ENCODE measurements at regions not wholly inside any gene's neighbourhood (a gene's known extent, or its start where the extent isn't known, plus 50 kb on each side); places are given as distances from the start of the nearest gene placed in this dataset.

DNA sequence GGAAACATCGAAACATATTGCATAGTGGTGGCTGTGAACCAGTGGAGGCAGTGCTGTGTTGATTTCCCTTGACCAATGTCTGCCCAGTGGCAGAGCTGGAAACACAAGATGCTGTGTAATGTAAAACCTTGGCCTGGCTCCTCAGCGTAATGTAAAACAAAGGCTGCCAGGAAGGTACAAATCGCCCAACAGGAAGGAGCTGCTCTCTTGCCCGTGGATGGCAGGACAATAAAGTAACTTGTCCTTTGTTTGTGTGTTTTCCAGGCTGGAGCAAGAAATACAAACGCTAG lies 143.4 kb downstream of the PALM2AKAP2 start:
- ATAC-seq = no peak

GRCh38 chr9:109923806-109924205 lies 143.8 kb downstream of the PALM2AKAP2 start:
- no peak for ATAC-seq
- TF ChIP-seq CSDC2 (CRISPR knock-in tag; IDR thresholded peaks at IDR 0.05) (no peak), PPARA (CRISPR knock-in tag; IDR thresholded peaks at IDR 0.05; ENCODE audit: borderline replicate concordance) (no peak), ZC3H10 (CRISPR knock-in tag; IDR thresholded peaks at IDR 0.05) (no peak), POU6F1 (CRISPR knock-in tag; IDR thresholded peaks at IDR 0.05; ENCODE audit: borderline replicate concordance, low read depth) (no peak), OSR1 (CRISPR knock-in tag; IDR thresholded peaks at IDR 0.05) (no peak), RARB (CRISPR knock-in tag; IDR thresholded peaks at IDR 0.05) (no peak), ZFP30 (CRISPR knock-in tag; IDR thresholded peaks at IDR 0.05) (no peak), ISL1 (CRISPR knock-in tag; IDR thresholded peaks at IDR 0.05) (no peak), ZFP3 (CRISPR knock-in tag; IDR thresholded peaks at IDR 0.05) (no peak), TCF4 (CRISPR knock-in tag; IDR thresholded peaks at IDR 0.05; ENCODE audit: borderline replicate concordance) (no peak), GLIS3 (CRISPR knock-in tag; IDR thresholded peaks at IDR 0.05) (no peak), TOX (CRISPR knock-in tag; IDR thresholded peaks at IDR 0.05; ENCODE audit: borderline replicate concordance) (no peak), ZNF565 (CRISPR knock-in tag; conservative IDR thresholded peaks at IDR 0.05; ENCODE audit: low read depth) (no peak), SNAI2 (CRISPR knock-in tag; IDR thresholded peaks at IDR 0.05) (no peak), ESRRG (CRISPR knock-in tag; IDR thresholded peaks at IDR 0.05) (no peak)

More for the DNA sequence above, 143.4 kb downstream of the PALM2AKAP2 start:
- TF ChIP-seq ZNF70 (CRISPR knock-in tag; IDR thresholded peaks at IDR 0.05) = no peak
- TF ChIP-seq ISL1 (CRISPR knock-in tag; IDR thresholded peaks at IDR 0.05) = no peak
- no peak for TF ChIP-seq ZFP30 (CRISPR knock-in tag; IDR thresholded peaks at IDR 0.05)
- no peak for TF ChIP-seq ARNTL (CRISPR knock-in tag; IDR thresholded peaks at IDR 0.05; ENCODE audit: borderline replicate concordance, low read depth)
- no peak for TF ChIP-seq POU6F1 (CRISPR knock-in tag; IDR thresholded peaks at IDR 0.05; ENCODE audit: borderline replicate concordance, low read depth)

DNA sequence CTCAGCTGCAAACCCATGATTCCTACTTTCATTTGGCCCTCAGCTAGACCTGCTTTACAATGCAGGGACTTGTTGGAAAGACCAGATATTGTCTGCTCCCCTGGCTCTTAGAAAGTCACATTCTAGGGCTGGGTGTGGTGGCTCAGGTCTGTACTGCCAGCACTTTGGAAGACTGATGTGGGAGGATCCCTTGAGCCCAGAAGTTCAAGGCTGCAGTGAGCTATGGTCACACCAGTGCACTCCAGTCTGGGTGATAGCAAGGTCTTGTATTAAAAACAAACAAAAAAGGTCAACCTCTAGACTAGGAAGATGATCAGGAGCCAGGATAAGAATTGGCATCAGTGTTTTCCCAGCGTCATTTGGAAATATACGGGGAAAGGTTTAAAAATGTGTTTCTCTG lies 145.8 kb downstream of the PALM2AKAP2 start:
- no peak for ATAC-seq
- no peak for TF ChIP-seq GLIS3 (CRISPR knock-in tag; IDR thresholded peaks at IDR 0.05)
- TF ChIP-seq, protein P1, sequence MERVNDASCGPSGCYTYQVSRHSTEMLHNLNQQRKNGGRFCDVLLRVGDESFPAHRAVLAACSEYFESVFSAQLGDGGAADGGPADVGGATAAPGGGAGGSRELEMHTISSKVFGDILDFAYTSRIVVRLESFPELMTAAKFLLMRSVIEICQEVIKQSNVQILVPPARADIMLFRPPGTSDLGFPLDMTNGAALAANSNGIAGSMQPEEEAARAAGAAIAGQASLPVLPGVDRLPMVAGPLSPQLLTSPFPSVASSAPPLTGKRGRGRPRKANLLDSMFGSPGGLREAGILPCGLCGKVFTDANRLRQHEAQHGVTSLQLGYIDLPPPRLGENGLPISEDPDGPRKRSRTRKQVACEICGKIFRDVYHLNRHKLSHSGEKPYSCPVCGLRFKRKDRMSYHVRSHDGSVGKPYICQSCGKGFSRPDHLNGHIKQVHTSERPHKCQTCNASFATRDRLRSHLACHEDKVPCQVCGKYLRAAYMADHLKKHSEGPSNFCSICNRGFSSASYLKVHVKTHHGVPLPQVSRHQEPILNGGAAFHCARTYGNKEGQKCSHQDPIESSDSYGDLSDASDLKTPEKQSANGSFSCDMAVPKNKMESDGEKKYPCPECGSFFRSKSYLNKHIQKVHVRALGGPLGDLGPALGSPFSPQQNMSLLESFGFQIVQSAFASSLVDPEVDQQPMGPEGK (CRISPR knock-in tag; IDR thresholded peaks at IDR 0.05; ENCODE audit: borderline replicate concordance) = no peak

GRCh38 chr9:109926421-109926869 lies 146.4 kb downstream of the PALM2AKAP2 start:
- ATAC-seq = no peak
- TF ChIP-seq PPARA (CRISPR knock-in tag; IDR thresholded peaks at IDR 0.05; ENCODE audit: borderline replicate concordance) = no peak
- no peak for TF ChIP-seq ZNF565 (CRISPR knock-in tag; conservative IDR thresholded peaks at IDR 0.05; ENCODE audit: low read depth)
- TF ChIP-seq ISL1 (CRISPR knock-in tag; IDR thresholded peaks at IDR 0.05) = no peak
- TF ChIP-seq ZFP3 (CRISPR knock-in tag; IDR thresholded peaks at IDR 0.05) = no peak
- TF ChIP-seq, protein P2, sequence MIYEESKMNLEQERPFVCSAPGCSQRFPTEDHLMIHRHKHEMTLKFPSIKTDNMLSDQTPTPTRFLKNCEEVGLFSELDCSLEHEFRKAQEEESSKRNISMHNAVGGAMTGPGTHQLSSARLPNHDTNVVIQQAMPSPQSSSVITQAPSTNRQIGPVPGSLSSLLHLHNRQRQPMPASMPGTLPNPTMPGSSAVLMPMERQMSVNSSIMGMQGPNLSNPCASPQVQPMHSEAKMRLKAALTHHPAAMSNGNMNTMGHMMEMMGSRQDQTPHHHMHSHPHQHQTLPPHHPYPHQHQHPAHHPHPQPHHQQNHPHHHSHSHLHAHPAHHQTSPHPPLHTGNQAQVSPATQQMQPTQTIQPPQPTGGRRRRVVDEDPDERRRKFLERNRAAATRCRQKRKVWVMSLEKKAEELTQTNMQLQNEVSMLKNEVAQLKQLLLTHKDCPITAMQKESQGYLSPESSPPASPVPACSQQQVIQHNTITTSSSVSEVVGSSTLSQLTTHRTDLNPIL (CRISPR knock-in tag; IDR thresholded peaks at IDR 0.05; ENCODE audit: low read depth) = no peak
- TF ChIP-seq TCF4 (CRISPR knock-in tag; IDR thresholded peaks at IDR 0.05; ENCODE audit: borderline replicate concordance) = no peak
- no peak for TF ChIP-seq ARNTL (CRISPR knock-in tag; IDR thresholded peaks at IDR 0.05; ENCODE audit: borderline replicate concordance, low read depth)
- TF ChIP-seq OSR1 (CRISPR knock-in tag; IDR thresholded peaks at IDR 0.05) = no peak
- TF ChIP-seq GLIS3 (CRISPR knock-in tag; IDR thresholded peaks at IDR 0.05) = no peak
- no peak for TF ChIP-seq POU6F1 (CRISPR knock-in tag; IDR thresholded peaks at IDR 0.05; ENCODE audit: borderline replicate concordance, low read depth)
- TF ChIP-seq RARB (CRISPR knock-in tag; IDR thresholded peaks at IDR 0.05) = no peak
- no peak for TF ChIP-seq CSDC2 (CRISPR knock-in tag; IDR thresholded peaks at IDR 0.05)
- TF ChIP-seq ZNF70 (CRISPR knock-in tag; IDR thresholded peaks at IDR 0.05) = no peak
- TF ChIP-seq TSHZ2 (CRISPR knock-in tag; IDR thresholded peaks at IDR 0.05) = no peak
- TF ChIP-seq SNAI2 (CRISPR knock-in tag; IDR thresholded peaks at IDR 0.05) = no peak
- no peak for TF ChIP-seq BACH2 (CRISPR knock-in tag; IDR thresholded peaks at IDR 0.05; ENCODE audit: borderline replicate concordance)
- TF ChIP-seq ZNF8 (CRISPR knock-in tag; IDR thresholded peaks at IDR 0.05) = no peak
